B cell (primary cell): ENCODE measurements at regions not wholly inside any gene's neighbourhood (a gene's known extent, or its start where the extent isn't known, plus 50 kb on each side); places are given as distances from the start of the nearest gene placed in this dataset.

Experiments
- ATAC-seq: fragments of 200-7000 bp; cut with Tn5 transposase; one replicate; pipeline ENCODE4 v1.10.0; 2021; ENCODE audit warnings: low read depth, mild to moderate bottlenecking, moderate number of reproducible peaks, moderate library complexity
- CTCF ChIA-PET: fragments of 350-600 bp; sonication (Branson Sonifier 250); formaldehyde crosslinking; loops from one replicate; lab custom pipeline; 2021; ENCODE audit warnings: antibody characterized with exemption, inconsistent platforms; lab: Charles Lee
- POLR2A ChIA-PET: fragments of 350-600 bp; sonication (Branson Sonifier 250); formaldehyde crosslinking; loops from one replicate; lab custom pipeline; 2021; ENCODE audit warnings: antibody characterized with exemption; lab: Charles Lee
- DNase-seq: peaks from one replicate; pipeline ENCODE4 v3.0.0; 2013
- H2AFZ ChIP-seq: 2 replicates; pipeline ENCODE4 v1.6.1; 2012; ENCODE audit warnings: mild to moderate bottlenecking, low read depth, low read length; ENCODE audit not compliant: insufficient read depth, poor library complexity, severe bottlenecking
- H3K27ac ChIP-seq, 2 donors: 1 replicate in 1 of 2; 2 replicates in 1 of 2; pipeline ENCODE4 v1.5.1; 2012 to 2013; ENCODE audit warnings: low read length in 2 of 2, mild to moderate bottlenecking in 2 of 2, moderate library complexity in 1 of 2
- H3K27me3 ChIP-seq, 4 experiments: fragments of 200-600 bp in 1 of 4; sonication (generic) in 1 of 4; replicated peaks in 1 of 4; 1 replicate in 2 of 4; 2 replicates in 2 of 4; pipeline versions ENCODE4 v1.6.1 to v1.7.0; 2013 to 2016; ENCODE audit warnings: low read length in 3 of 4, mild to moderate bottlenecking in 2 of 4, mixed read lengths in 1 of 4, moderate library complexity in 1 of 4; ENCODE audit not compliant: insufficient read depth in 4 of 4, control insufficient read depth in 3 of 4; ENCODE audit errors: control extremely low read depth in 1 of 4
- H3K36me3 ChIP-seq, 2 experiments: replicated peaks in 1 of 2; 1 replicate in 1 of 2; 2 replicates in 1 of 2; pipeline versions ENCODE4 v1.6.1 to v1.7.1; 2013; ENCODE audit warnings: low read length in 1 of 2; ENCODE audit not compliant: insufficient read depth in 2 of 2, control insufficient read depth in 1 of 2; ENCODE audit errors: control extremely low read depth in 1 of 2, extremely low read depth in 1 of 2
- H3K4me1 ChIP-seq, 2 donors: fragments of 200-600 bp in 1 of 2; sonication (generic) in 1 of 2; 1 replicate in 1 of 2; 2 replicates in 1 of 2; pipeline versions ENCODE4 v1.5.1 to v1.6.1; 2013 to 2017; ENCODE audit warnings: low read length in 2 of 2; ENCODE audit not compliant: control insufficient read depth in 2 of 2, insufficient read depth in 2 of 2
- H3K4me2 ChIP-seq: replicated peaks from 2 replicates; pipeline ENCODE3; 2012; ENCODE audit warnings: mild to moderate bottlenecking, low read depth, low read length; ENCODE audit not compliant: poor library complexity, severe bottlenecking
- H3K4me3 ChIP-seq, 5 experiments: fragments of 200-600 bp in 1 of 5; sonication (generic) in 1 of 5; 1 replicate in 3 of 5; 2 replicates in 2 of 5; pipeline versions ENCODE4 v1.5.1 to v1.7.0; 2011 to 2016; ENCODE audit warnings: low read length in 4 of 5, mild to moderate bottlenecking in 4 of 5, low read depth in 2 of 5, control low read depth in 1 of 5, moderate library complexity in 1 of 5; ENCODE audit not compliant: insufficient read depth in 1 of 5; ENCODE audit errors: control extremely low read depth in 1 of 5, extremely low read depth in 1 of 5
- H3K79me2 ChIP-seq: fragments of 200-600 bp; sonication (generic); one replicate; pipeline ENCODE4 v1.6.0; 2016; ENCODE audit warnings: low read length; ENCODE audit not compliant: control insufficient read depth, insufficient read depth
- H3K9ac ChIP-seq: fragments of 200-600 bp; sonication (generic); 2 replicates; pipeline ENCODE4 v1.6.1; 2017; ENCODE audit warnings: mild to moderate bottlenecking, low read length, moderate library complexity
- H3K9me3 ChIP-seq, 3 donors: one replicate each; pipeline versions ENCODE4 v1.6.1 to v1.7.1; 2013; ENCODE audit warnings: low read length in 2 of 3; ENCODE audit not compliant: control insufficient read depth in 2 of 3, insufficient read depth in 1 of 3; ENCODE audit errors: control extremely low read depth in 1 of 3
- H4K20me1 ChIP-seq: 2 replicates; pipeline ENCODE4 v1.6.0; 2012; ENCODE audit warnings: mild to moderate bottlenecking, low read length; ENCODE audit not compliant: insufficient read depth, control insufficient read depth, poor library complexity, severe bottlenecking
- H3K27ac Mint-ChIP-seq: one replicate; pipeline ENCODE4 v1.8.0; 2021; ENCODE audit warnings: mixed read lengths
- H3K27me3 Mint-ChIP-seq: one replicate; pipeline ENCODE4 v1.8.0; 2021; ENCODE audit warnings: mixed read lengths
- H3K4me1 Mint-ChIP-seq: one replicate; pipeline ENCODE4 v1.8.0; 2021; ENCODE audit warnings: mixed read lengths
- H3K4me3 Mint-ChIP-seq: one replicate; pipeline ENCODE4 v1.8.0; 2021; ENCODE audit warnings: mixed read lengths
- H3K9me3 Mint-ChIP-seq: one replicate; pipeline ENCODE4 v1.8.0; 2022; ENCODE audit warnings: mixed read lengths; ENCODE audit not compliant: insufficient read depth
- EZH2 ChIP-seq: IDR thresholded peaks from 2 replicates; pipeline ENCODE4 v1.6.1; 2012; ENCODE audit warnings: borderline replicate concordance, low read depth, mild to moderate bottlenecking, moderate library complexity, low read length; ENCODE audit not compliant: insufficient read depth, poor library complexity, severe bottlenecking
- WGBS: methylation state at CpG from one replicate; pipeline ENCODE4 v1.1.5; 2013; ENCODE audit warnings: missing lambda C conversion rate; ENCODE audit not compliant: insufficient coverage; 5-methylcytosine and 5-hydroxymethylcytosine counted together
- intact Hi-C: fragments of 100-400 bp; cut with micrococcal nuclease; formaldehyde crosslinking; loops from one replicate; pipeline ENCODE4 v1.10.0; 2022
- TF ChIP-seq, protein P1 (sequence below): fragments of 200-600 bp; IDR thresholded peaks from one replicate; pipeline ENCODE4 v1.8.0; 2022; ENCODE audit warnings: antibody characterized with exemption, mild to moderate bottlenecking

DNA sequence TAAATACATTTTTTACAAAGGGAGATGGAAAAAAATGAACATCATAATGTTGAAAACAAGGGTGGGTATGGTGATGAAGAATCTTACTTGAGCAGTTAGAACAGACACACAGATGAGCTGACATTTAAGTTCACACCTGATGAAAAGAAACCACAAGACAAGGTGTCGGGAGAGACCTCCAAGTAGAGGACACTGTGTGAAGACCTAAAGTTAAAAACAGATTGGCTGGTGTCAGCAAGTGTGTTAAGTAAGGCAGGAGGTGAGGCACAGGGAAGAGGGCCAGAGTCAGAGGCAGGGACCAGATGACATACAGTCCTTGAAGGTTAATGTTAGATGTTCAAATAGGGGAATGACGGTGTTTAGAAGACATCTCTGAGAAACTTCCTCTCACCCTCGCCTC, 236.8 kb downstream of the FAT3 start:
- no peak for ATAC-seq
- DNase-seq = no peak
- H3K36me3 ChIP-seq = no peaks in the 10 kb centered on the region
- ChIA-PET CTCF (no interaction called here), POLR2A (no interaction called here)
- Mint-ChIP-seq H3K4me3 (no peak overlapping the region), H3K27me3 (no peaks in the 10 kb centered on the region), H3K27ac (no peak overlapping the region), H3K9me3 (no peaks in the 10 kb centered on the region), H3K4me1 (no peaks in the 10 kb centered on the region)
- no peaks in the 10 kb centered on the region for H3K27me3 ChIP-seq
- TF ChIP-seq EZH2 = no peak
- TF ChIP-seq, protein P1, sequence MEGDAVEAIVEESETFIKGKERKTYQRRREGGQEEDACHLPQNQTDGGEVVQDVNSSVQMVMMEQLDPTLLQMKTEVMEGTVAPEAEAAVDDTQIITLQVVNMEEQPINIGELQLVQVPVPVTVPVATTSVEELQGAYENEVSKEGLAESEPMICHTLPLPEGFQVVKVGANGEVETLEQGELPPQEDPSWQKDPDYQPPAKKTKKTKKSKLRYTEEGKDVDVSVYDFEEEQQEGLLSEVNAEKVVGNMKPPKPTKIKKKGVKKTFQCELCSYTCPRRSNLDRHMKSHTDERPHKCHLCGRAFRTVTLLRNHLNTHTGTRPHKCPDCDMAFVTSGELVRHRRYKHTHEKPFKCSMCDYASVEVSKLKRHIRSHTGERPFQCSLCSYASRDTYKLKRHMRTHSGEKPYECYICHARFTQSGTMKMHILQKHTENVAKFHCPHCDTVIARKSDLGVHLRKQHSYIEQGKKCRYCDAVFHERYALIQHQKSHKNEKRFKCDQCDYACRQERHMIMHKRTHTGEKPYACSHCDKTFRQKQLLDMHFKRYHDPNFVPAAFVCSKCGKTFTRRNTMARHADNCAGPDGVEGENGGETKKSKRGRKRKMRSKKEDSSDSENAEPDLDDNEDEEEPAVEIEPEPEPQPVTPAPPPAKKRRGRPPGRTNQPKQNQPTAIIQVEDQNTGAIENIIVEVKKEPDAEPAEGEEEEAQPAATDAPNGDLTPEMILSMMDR = no peak
- H3K79me2 ChIP-seq = no peaks in the 10 kb centered on the region
- H3K27ac ChIP-seq = no peak overlapping the region
- no peak overlapping the region for H2AFZ ChIP-seq
- no CpG with 5 or more reads among the region's 3 CpGs for WGBS
- H3K4me2 ChIP-seq = no peak overlapping the region
- no peaks in the 10 kb centered on the region for H4K20me1 ChIP-seq
- H3K9ac ChIP-seq = no peak overlapping the region
- H3K4me3 ChIP-seq = no peak overlapping the region
- intact Hi-C loops = no loop called here
- no peaks in the 10 kb centered on the region for H3K4me1 ChIP-seq
- no peaks in the 10 kb centered on the region for H3K9me3 ChIP-seq

DNA sequence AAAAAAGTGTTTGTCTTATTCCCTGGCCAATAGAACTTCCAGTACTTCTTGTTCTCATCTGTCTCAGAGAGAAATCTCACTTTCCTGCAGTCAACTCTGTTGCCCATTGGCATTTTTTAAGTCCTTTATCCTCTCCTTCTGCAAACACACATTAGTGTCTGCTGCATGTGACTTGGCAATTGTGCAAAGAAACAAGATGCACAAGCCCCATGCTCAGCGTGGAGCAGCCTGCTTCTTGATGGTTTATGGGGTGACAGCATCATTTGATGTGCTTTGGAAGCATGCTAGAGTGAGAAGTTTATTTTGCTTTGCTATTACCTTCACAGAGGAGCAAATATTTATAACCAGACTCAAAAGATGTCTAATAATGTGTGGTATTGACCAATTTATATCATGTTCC, 238.2 kb downstream of the FAT3 start:
- 80% methylated on average over 1 of the region's 1 CpG for WGBS
- CTCF ChIA-PET = no interaction called here

More for the DNA sequence above, 238.2 kb downstream of the FAT3 start:
- no peaks in the 10 kb centered on the region for H3K4me1 Mint-ChIP-seq
- H3K36me3 ChIP-seq = no peaks in the 10 kb centered on the region
- POLR2A ChIA-PET = no interaction called here
- H3K27me3 ChIP-seq = no peaks in the 10 kb centered on the region
- no peak overlapping the region for H3K9ac ChIP-seq
- no peaks in the 10 kb centered on the region for H3K79me2 ChIP-seq
- ATAC-seq (no peak), DNase-seq (no peak)
- no peak overlapping the region for H2AFZ ChIP-seq
- H3K27me3 Mint-ChIP-seq = no peaks in the 10 kb centered on the region
- no peaks in the 10 kb centered on the region for H4K20me1 ChIP-seq
- no peak overlapping the region for H3K27ac Mint-ChIP-seq
- H3K4me2 ChIP-seq = no peak overlapping the region
- intact Hi-C loops = no loop called here
- no peaks in the 10 kb centered on the region for H3K9me3 Mint-ChIP-seq
- no peaks in the 10 kb centered on the region for H3K9me3 ChIP-seq
- no peak overlapping the region for H3K4me3 Mint-ChIP-seq
- H3K27ac ChIP-seq = no peak overlapping the region
- no peaks in the 10 kb centered on the region for H3K4me1 ChIP-seq
- H3K4me3 ChIP-seq = no peak overlapping the region
- TF ChIP-seq EZH2 = no peak
- TF ChIP-seq, protein P1 = no peak
